ENCODE measurements at regions not wholly inside any gene's neighbourhood (a gene's known extent, or its start where the extent isn't known, plus 50 kb on each side); places are given as distances from the start of the nearest gene placed in this dataset.

DNA sequence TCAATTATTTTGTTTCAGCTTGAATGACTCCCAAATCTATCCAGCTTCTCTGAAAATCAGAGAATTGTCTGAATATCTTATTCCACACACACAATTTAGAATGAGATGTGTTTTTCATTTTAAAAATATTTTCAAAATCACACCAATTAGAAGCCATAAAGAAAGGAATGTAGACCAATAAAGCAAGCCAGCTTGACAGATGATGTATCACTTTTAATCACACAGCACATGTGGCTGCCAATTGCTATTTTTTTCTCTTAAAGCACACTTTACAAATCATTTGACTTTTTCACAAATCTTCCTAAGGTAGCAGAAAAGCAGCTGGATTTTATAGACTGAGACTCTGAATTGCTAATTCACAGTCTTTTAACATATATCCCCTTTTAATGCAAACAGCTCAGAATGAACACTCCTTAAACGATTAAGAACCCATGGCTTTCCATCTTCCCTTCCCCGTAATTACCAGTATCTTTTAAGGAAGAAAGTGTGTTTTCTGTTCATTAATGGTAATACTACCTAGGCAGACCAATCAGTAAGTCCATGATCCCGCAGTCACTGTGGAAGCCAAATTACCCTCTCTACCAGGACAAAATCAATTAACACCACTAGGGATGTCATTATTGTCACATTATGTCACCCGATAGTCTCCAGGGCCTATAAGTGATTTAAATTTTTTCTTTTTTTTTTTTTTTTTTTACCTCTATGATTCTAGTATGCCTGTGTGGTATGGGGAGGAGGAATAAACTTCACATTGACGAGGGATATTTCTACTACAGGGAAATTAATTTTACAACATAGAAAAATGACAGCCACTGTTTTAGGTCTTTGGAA, 250.0 kb upstream of the VEPH1 start:
- TF ChIP-seq EGR1 (IDR thresholded peaks at IDR 0.05) = no peak
- TF ChIP-seq, protein P1, sequence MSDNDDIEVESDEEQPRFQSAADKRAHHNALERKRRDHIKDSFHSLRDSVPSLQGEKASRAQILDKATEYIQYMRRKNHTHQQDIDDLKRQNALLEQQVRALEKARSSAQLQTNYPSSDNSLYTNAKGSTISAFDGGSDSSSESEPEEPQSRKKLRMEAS (IDR thresholded peaks at IDR 0.05) = no peak
- TF ChIP-seq CREB1 (IDR thresholded peaks at IDR 0.05; ENCODE audit: low read depth) = no peak
- no peak for TF ChIP-seq TCF12 (IDR thresholded peaks at IDR 0.05; ENCODE audit: low read depth)
- TF ChIP-seq TAF1 (IDR thresholded peaks at IDR 0.05; ENCODE audit: low read depth) = no peak
- no peak for TF ChIP-seq NFIC (IDR thresholded peaks at IDR 0.05)
- TF ChIP-seq, protein P2, sequence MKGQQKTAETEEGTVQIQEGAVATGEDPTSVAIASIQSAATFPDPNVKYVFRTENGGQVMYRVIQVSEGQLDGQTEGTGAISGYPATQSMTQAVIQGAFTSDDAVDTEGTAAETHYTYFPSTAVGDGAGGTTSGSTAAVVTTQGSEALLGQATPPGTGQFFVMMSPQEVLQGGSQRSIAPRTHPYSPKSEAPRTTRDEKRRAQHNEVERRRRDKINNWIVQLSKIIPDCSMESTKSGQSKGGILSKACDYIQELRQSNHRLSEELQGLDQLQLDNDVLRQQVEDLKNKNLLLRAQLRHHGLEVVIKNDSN (IDR thresholded peaks at IDR 0.05) = no peak
- TF ChIP-seq ZBTB7A (IDR thresholded peaks at IDR 0.05; ENCODE audit: low read depth) = no peak
- TF ChIP-seq YY1 (IDR thresholded peaks at IDR 0.05; ENCODE audit: low read depth) = no peak
- no peak for TF ChIP-seq RAD21 (IDR thresholded peaks at IDR 0.05; ENCODE audit: low read depth)
- TF ChIP-seq EP300 (IDR thresholded peaks at IDR 0.05; ENCODE audit: borderline replicate concordance) = no peak
- TF ChIP-seq CEBPB (IDR thresholded peaks at IDR 0.05) = no peak
- TF ChIP-seq, protein P3, sequence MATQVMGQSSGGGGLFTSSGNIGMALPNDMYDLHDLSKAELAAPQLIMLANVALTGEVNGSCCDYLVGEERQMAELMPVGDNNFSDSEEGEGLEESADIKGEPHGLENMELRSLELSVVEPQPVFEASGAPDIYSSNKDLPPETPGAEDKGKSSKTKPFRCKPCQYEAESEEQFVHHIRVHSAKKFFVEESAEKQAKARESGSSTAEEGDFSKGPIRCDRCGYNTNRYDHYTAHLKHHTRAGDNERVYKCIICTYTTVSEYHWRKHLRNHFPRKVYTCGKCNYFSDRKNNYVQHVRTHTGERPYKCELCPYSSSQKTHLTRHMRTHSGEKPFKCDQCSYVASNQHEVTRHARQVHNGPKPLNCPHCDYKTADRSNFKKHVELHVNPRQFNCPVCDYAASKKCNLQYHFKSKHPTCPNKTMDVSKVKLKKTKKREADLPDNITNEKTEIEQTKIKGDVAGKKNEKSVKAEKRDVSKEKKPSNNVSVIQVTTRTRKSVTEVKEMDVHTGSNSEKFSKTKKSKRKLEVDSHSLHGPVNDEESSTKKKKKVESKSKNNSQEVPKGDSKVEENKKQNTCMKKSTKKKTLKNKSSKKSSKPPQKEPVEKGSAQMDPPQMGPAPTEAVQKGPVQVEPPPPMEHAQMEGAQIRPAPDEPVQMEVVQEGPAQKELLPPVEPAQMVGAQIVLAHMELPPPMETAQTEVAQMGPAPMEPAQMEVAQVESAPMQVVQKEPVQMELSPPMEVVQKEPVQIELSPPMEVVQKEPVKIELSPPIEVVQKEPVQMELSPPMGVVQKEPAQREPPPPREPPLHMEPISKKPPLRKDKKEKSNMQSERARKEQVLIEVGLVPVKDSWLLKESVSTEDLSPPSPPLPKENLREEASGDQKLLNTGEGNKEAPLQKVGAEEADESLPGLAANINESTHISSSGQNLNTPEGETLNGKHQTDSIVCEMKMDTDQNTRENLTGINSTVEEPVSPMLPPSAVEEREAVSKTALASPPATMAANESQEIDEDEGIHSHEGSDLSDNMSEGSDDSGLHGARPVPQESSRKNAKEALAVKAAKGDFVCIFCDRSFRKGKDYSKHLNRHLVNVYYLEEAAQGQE (IDR thresholded peaks at IDR 0.05; ENCODE audit: low read depth) = no peak
- TF ChIP-seq FOXM1 (IDR thresholded peaks at IDR 0.05; ENCODE audit: borderline replicate concordance, low read depth) = no peak
